ENCODE measurements at regions not wholly inside any gene's neighbourhood (a gene's known extent, or its start where the extent isn't known, plus 50 kb on each side); places are given as distances from the start of the nearest gene placed in this dataset.

DNA sequence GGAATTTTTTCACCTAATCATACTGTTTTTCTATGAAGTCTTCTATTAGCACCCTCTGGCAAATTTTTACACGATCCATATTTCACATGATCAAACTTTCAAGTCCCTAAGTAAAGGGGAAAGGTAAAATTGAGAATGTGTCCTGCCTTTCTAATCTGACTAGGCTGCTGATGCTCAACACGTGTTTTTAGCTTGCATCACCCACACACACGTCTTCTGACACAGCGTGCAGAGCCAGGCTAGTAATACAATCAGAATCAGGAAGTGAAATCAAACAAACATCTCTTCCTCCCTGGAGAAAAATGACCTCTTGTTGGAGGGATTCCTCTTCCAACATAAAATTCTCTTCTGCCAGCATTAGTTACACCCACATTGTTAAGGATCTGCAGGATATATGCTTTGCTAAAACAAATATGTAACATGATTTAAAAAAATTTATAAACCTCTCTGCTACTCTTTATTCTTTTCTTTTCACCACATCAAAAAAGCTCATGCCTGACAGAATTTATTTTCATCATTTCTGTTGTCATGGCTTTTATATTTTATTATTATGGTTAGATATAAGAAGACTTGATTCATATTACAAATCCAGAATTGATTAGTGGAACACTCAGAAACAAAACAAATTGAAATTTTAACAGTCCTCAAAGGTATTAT, 122.4 kb downstream of the RAP2B start:
- no peak for TF ChIP-seq POLR2A (IDR thresholded peaks at IDR 0.05; ENCODE audit: low read length)
- no peak for TF ChIP-seq GATA1 (IDR thresholded peaks at IDR 0.05; ENCODE audit: low read depth, low read length)
